ENCODE measurements at regions not wholly inside any gene's neighbourhood (a gene's known extent, or its start where the extent isn't known, plus 50 kb on each side); places are given as distances from the start of the nearest gene placed in this dataset.
"Not testable (repeated sequence)": the region's sequence is repeated elsewhere in the genome, so short reads cannot be mapped to it uniquely, and the experiment has no call there.

DNA sequence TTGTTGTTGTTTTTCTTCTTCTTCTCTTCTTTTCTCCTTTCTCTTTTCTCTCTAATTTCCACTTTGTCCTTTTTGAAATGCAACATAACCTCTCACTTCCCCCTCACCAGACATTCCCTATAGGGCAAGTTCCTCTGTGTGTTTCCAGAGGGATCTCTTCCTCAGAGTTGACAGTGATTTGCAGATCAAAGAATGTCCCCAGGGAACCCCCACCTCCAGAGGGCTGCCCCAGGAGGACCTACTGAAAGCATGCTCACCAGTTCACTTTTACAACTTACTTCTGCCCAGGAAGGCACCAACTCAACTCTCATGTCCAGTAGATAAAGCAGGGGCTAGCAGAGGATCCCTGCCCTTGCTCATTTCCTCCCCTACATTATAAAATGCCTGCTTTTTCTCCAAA lies 1648.0 kb downstream of the PCDH9 start:
- FAIRE-seq, result no peak
- TF ChIP-seq, protein P1, sequence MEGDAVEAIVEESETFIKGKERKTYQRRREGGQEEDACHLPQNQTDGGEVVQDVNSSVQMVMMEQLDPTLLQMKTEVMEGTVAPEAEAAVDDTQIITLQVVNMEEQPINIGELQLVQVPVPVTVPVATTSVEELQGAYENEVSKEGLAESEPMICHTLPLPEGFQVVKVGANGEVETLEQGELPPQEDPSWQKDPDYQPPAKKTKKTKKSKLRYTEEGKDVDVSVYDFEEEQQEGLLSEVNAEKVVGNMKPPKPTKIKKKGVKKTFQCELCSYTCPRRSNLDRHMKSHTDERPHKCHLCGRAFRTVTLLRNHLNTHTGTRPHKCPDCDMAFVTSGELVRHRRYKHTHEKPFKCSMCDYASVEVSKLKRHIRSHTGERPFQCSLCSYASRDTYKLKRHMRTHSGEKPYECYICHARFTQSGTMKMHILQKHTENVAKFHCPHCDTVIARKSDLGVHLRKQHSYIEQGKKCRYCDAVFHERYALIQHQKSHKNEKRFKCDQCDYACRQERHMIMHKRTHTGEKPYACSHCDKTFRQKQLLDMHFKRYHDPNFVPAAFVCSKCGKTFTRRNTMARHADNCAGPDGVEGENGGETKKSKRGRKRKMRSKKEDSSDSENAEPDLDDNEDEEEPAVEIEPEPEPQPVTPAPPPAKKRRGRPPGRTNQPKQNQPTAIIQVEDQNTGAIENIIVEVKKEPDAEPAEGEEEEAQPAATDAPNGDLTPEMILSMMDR (IDR thresholded peaks at IDR 0.05; ENCODE audit: insufficient read depth, low read length, severe bottlenecking), result no peak

DNA sequence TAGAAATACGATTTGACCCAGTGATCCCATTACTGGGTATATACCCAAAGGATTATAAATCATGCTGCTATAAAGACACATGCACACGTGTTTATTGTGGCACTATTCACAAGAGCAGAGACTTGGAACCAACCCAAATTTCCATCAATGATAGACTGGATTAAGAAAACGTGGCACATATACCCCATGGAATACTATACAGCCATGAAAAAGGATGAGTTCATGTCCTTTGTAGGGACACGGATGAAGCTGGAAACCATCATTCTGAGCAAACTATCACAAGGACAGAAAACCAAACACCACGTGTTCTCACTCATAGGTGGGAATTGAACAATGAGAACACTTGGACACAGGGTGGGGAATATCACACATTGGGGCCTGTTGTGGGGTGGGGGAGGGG lies 1665.6 kb downstream of the PCDH9 start:
- H3K36me3 ChIP-seq (ENCODE audit: control insufficient read depth, insufficient read depth, low read length); H3K27me3 ChIP-seq (ENCODE audit: control insufficient read depth, insufficient read depth, low read length); H3K4me3 ChIP-seq (ENCODE audit: low read depth, low read length); DNase-seq (ENCODE audit: low read depth); FAIRE-seq: not testable (repeated sequence)

More for the DNA sequence above, 1648.0 kb downstream of the PCDH9 start:
- Histone ChIP-seq H3K36me3 (ENCODE audit: control insufficient read depth, insufficient read depth, low read length) (no peaks in the 10 kb centered on the region), H3K4me3 (ENCODE audit: low read depth, low read length) (no peak overlapping the region), H3K27me3 (ENCODE audit: control insufficient read depth, insufficient read depth, low read length) (no peaks in the 10 kb centered on the region)
- no peak for DNase-seq (ENCODE audit: low read depth)

DNA sequence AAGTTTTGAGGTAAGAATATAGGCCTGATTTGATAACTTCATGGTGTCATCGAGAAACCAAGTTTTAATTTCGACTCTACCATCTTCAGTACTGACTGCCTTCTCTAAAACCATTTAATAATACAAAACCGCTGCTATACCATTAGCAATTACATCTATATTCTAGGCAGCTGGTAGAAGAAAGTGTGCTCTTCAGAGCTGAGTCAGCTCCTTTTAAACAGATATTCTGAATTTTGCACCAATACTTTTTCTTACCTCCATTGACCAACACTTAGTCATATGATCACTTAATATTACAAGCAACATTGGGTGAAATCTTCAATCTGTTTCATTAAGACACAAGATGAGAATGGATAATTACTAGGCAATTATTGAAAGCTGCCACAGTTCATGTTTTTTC lies 1667.8 kb downstream of the PCDH9 start:
- Histone ChIP-seq H3K27me3 (ENCODE audit: control insufficient read depth, insufficient read depth, low read length) (no peaks in the 10 kb centered on the region), H3K36me3 (ENCODE audit: control insufficient read depth, insufficient read depth, low read length) (no peaks in the 10 kb centered on the region), H3K4me3 (ENCODE audit: low read depth, low read length) (no peak overlapping the region)
- TF ChIP-seq, protein P1 (IDR thresholded peaks at IDR 0.05; ENCODE audit: insufficient read depth, low read length, severe bottlenecking), result no peak
- no peak for DNase-seq (ENCODE audit: low read depth)
- FAIRE-seq, result no peak

DNA sequence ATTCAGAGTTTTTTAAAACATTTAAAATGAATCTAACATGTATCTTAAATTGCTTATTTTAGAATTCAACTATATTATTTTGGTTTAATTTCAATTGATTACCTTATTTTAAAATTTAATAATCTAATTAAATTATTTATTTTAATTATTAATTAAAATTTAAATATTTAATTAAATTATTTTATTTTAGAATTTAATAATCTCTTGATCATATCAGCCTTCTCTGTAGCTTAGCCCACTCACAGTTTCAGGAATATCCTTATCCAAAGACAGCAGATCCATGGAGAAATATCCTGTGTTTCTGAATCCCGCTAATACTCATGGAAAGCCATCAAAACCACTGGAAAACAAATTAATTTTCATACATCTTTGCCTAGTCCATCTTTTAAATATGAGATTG lies 1669.2 kb downstream of the PCDH9 start:
- Histone ChIP-seq H3K4me3 (ENCODE audit: low read depth, low read length) (no peak overlapping the region), H3K36me3 (ENCODE audit: control insufficient read depth, insufficient read depth, low read length) (no peaks in the 10 kb centered on the region), H3K27me3 (ENCODE audit: control insufficient read depth, insufficient read depth, low read length) (no peaks in the 10 kb centered on the region)
- no peak for FAIRE-seq
- TF ChIP-seq, protein P1 (IDR thresholded peaks at IDR 0.05; ENCODE audit: insufficient read depth, low read length, severe bottlenecking), result no peak
- no peak for DNase-seq (ENCODE audit: low read depth)

DNA sequence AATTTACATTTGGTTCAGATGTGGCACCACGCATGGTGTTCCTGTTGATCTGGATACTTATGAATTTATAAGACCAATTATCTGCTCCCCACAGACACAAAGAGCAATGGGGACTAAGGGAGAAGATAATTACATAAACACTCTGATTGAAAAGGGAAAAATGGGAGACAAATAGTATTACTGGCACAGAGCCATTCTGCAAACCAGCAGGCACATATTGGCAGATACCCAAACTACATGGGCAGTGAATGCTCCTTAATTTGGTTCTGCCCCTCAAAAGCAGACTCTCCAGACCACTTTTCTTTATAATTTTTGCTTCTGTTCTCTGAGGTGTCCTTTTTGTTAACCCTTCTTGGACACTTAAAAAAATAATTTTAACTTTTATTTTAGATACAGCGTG lies 1674.2 kb downstream of the PCDH9 start:
- DNase-seq (ENCODE audit: low read depth) (no peak), FAIRE-seq (no peak)
- TF ChIP-seq, protein P1 (IDR thresholded peaks at IDR 0.05; ENCODE audit: insufficient read depth, low read length, severe bottlenecking), result no peak
- H3K36me3 ChIP-seq (ENCODE audit: control insufficient read depth, insufficient read depth, low read length), result no peaks in the 10 kb centered on the region
- no peak overlapping the region for H3K4me3 ChIP-seq (ENCODE audit: low read depth, low read length)
- H3K27me3 ChIP-seq (ENCODE audit: control insufficient read depth, insufficient read depth, low read length), result no peaks in the 10 kb centered on the region

DNA sequence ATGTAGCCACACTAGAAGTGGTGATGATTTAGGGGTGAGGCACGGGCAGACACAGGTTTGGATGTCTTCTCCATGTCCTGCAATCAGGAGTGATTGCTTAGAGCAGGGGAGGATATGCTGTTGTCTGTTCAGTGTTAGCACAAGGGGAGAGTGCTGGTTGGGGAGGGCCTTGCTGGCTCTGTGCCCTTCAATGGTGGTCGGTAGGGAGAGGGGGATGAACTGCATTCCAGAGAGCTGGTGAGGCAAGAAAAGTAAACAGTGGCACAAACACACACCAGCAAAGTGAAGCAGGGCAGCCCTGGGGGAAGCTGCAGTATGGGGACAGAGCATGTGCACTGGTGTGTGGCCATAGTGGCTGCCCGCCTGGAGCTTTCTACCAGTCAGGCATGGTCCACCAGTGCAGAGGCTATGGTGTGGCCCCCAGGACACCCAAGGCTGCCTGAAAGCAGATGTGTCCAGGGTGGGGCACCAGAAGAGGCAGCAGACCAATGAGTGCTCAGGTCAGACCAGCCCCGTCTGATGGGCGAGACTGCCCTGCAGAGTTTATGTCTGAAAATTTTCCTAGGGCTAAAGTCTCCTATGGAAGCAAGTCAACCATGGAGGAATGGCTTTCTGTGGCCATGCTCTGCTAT lies 1676.9 kb downstream of the PCDH9 start:
- no peak for DNase-seq (ENCODE audit: low read depth)
- TF ChIP-seq, protein P1 (IDR thresholded peaks at IDR 0.05; ENCODE audit: insufficient read depth, low read length, severe bottlenecking), result no peak
- no peak for FAIRE-seq

More for the DNA sequence above, 1676.9 kb downstream of the PCDH9 start:
- H3K36me3 ChIP-seq (ENCODE audit: control insufficient read depth, insufficient read depth, low read length), result no peaks in the 10 kb centered on the region
- H3K27me3 ChIP-seq (ENCODE audit: control insufficient read depth, insufficient read depth, low read length), result no peaks in the 10 kb centered on the region
- no peak overlapping the region for H3K4me3 ChIP-seq (ENCODE audit: low read depth, low read length)
